Mesenchymal stem cell (in vitro differentiated cells and primary cell): ENCODE measurements at regions not wholly inside any gene's neighbourhood (a gene's known extent, or its start where the extent isn't known, plus 50 kb on each side); places are given as distances from the start of the nearest gene placed in this dataset.
A peak's percentile ranks its signal among the peaks of the same experiment; 100 is the strongest.

Source experiments
- DNase-seq: peaks from one replicate; pipeline ENCODE4 v3.0.0-alpha.2; 2013
- H2AFZ ChIP-seq: one replicate; pipeline ENCODE4 v1.6.1; 2013; ENCODE audit warnings: low read depth, mild to moderate bottlenecking, control low read depth, inconsistent platforms, low read length, moderate library complexity
- H2AK5ac ChIP-seq: 2 replicates; pipeline ENCODE4 v1.6.1; 2013; ENCODE audit warnings: low read length, moderate library complexity, mild to moderate bottlenecking, inconsistent platforms; ENCODE audit not compliant: severe bottlenecking
- H2BK120ac ChIP-seq: one replicate; pipeline ENCODE4 v1.6.1; 2013; ENCODE audit warnings: low read depth, mild to moderate bottlenecking, inconsistent platforms, low read length, moderate library complexity
- H2BK12ac ChIP-seq, 2 experiments: one replicate each; pipeline ENCODE4 v1.6.1; 2013; ENCODE audit warnings: inconsistent platforms in 2 of 2, low read length in 2 of 2, mild to moderate bottlenecking in 2 of 2, moderate library complexity in 2 of 2, control low read depth in 1 of 2
- H2BK15ac ChIP-seq: one replicate; pipeline ENCODE4 v1.6.1; 2013; ENCODE audit warnings: mild to moderate bottlenecking, low read depth, inconsistent platforms; ENCODE audit not compliant: poor library complexity, severe bottlenecking
- H2BK5ac ChIP-seq: 2 replicates; pipeline ENCODE4 v1.6.1; 2013; ENCODE audit warnings: low read depth, mild to moderate bottlenecking, low read length, control low read depth, inconsistent platforms; ENCODE audit not compliant: poor library complexity, severe bottlenecking
- H3K14ac ChIP-seq, 2 experiments: one replicate each; pipeline ENCODE4 v1.6.1; 2013; ENCODE audit warnings: inconsistent platforms in 2 of 2, low read length in 2 of 2, control low read depth in 1 of 2, mild to moderate bottlenecking in 1 of 2, moderate library complexity in 1 of 2
- H3K18ac ChIP-seq, 2 experiments: one replicate each; pipeline ENCODE4 v1.6.1; 2013; ENCODE audit warnings: inconsistent platforms in 2 of 2, low read length in 2 of 2, control low read depth in 1 of 2, low read depth in 1 of 2, mild to moderate bottlenecking in 1 of 2
- H3K23ac ChIP-seq, 2 experiments: one replicate each; pipeline ENCODE4 v1.6.1; 2013; ENCODE audit warnings: inconsistent platforms in 2 of 2, low read length in 2 of 2, mild to moderate bottlenecking in 2 of 2, moderate library complexity in 2 of 2, control low read depth in 1 of 2
- H3K27ac ChIP-seq: 2 replicates; pipeline ENCODE4 v1.5.1; 2013; ENCODE audit warnings: mild to moderate bottlenecking, moderate library complexity, low read length, control low read depth, inconsistent platforms; ENCODE audit not compliant: poor library complexity, severe bottlenecking
- H3K27me3 ChIP-seq, 2 experiments: 2 replicates each; pipeline versions ENCODE4 v1.6.1 to v1.7.0; 2013; ENCODE audit warnings: low read length in 2 of 2, mild to moderate bottlenecking in 2 of 2, moderate library complexity in 2 of 2, control low read depth in 1 of 2, inconsistent platforms in 1 of 2; ENCODE audit not compliant: control insufficient read depth in 1 of 2, insufficient read depth in 1 of 2
- H3K36me3 ChIP-seq, 2 experiments: 2 replicates each; pipeline versions ENCODE4 v1.6.1 to v1.7.0; 2013; ENCODE audit warnings: low read length in 2 of 2, control low read depth in 1 of 2, inconsistent platforms in 1 of 2, low read depth in 1 of 2, mild to moderate bottlenecking in 1 of 2; ENCODE audit not compliant: insufficient read depth in 2 of 2, control insufficient read depth in 1 of 2
- H3K4ac ChIP-seq, 2 experiments: one replicate each; pipeline ENCODE4 v1.6.1; 2013; ENCODE audit warnings: inconsistent platforms in 2 of 2, low read length in 2 of 2, mild to moderate bottlenecking in 2 of 2, moderate library complexity in 2 of 2, control low read depth in 1 of 2, low read depth in 1 of 2
- H3K4me1 ChIP-seq: 2 replicates; pipeline ENCODE4 v1.6.1; 2013; ENCODE audit warnings: low read depth, low read length, control low read depth; ENCODE audit not compliant: control insufficient read depth, insufficient read depth
- H3K4me2 ChIP-seq: 2 replicates; pipeline ENCODE4 v1.6.1; 2013; ENCODE audit warnings: low read length, mild to moderate bottlenecking, inconsistent platforms; ENCODE audit not compliant: poor library complexity, severe bottlenecking
- H3K4me3 ChIP-seq, 2 experiments: 2 replicates each; pipeline versions ENCODE4 v1.5.1 to v1.7.0; 2013; ENCODE audit warnings: low read length in 2 of 2, mild to moderate bottlenecking in 2 of 2, control low read depth in 1 of 2, low read depth in 1 of 2; ENCODE audit not compliant: insufficient read depth in 1 of 2
- H3K79me1 ChIP-seq: replicated peaks from 2 replicates; pipeline ENCODE4 v1.6.1; 2013; ENCODE audit warnings: mild to moderate bottlenecking, control low read depth, low read length, inconsistent platforms; ENCODE audit not compliant: poor library complexity, severe bottlenecking
- H3K9ac ChIP-seq: 2 replicates; pipeline ENCODE4 v1.7.0; 2013; ENCODE audit warnings: mild to moderate bottlenecking, low read length, moderate library complexity
- H3K9me3 ChIP-seq: 2 replicates; pipeline ENCODE4 v1.7.0; 2013; ENCODE audit warnings: mild to moderate bottlenecking, low read length; ENCODE audit not compliant: control insufficient read depth
- H4K8ac ChIP-seq: one replicate; pipeline ENCODE4 v1.6.1; 2013; ENCODE audit warnings: inconsistent platforms, mild to moderate bottlenecking, low read length, moderate library complexity
- H4K91ac ChIP-seq: one replicate; pipeline ENCODE4 v1.6.1; 2013; ENCODE audit warnings: mild to moderate bottlenecking, low read length, inconsistent platforms
- WGBS: methylation state at CpG from one replicate; pipeline ENCODE4 v1.1.7; 2013; ENCODE audit warnings: mixed read lengths; 5-methylcytosine and 5-hydroxymethylcytosine counted together

DNA sequence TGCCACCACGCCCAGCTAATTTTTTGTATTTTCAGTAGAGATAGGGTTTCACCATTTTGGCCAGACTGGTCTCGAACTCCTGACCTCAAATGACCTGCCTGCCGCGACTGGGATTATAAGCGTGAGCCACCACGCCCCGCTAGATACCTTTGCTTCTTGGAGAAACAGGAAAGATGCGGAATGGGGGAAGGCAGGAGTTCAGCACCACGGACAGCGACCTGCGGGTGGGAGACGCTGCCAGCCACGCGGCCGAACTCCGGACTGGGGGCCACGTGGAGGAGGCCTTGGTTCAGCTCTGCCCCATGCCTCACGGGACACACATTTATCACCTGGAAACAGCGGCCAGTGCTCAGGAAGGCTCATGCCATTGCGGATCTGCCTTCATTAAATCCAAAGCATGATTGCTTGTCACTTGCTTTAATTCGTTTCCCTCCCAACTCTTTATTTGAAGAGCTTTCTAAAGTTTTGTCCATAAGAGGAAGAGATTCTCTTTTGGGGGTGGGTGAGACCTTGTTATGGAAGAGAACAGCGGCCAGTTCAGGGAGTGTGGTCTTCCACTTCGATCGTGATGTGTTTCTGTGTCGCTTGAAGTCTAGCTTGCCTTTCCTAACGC lies 219.9 kb downstream of the ENGASE start:
- Histone ChIP-seq H3K27ac (no peak overlapping the region), H3K27me3 (peaks cover 0 to 48% of the 10 kb centered on the region in 2 experiments), H2BK120ac (no peak overlapping the region), H3K23ac (no peak overlapping the region), H2BK15ac (no peak overlapping the region), H2BK12ac (no peak overlapping the region), H2AK5ac (no peak overlapping the region), H3K9me3 (no peaks in the 10 kb centered on the region), H2AFZ (no peak overlapping the region), H4K91ac (no peak overlapping the region), H2BK5ac (no peak overlapping the region), H3K18ac (no peak overlapping the region), H3K36me3 (no peaks in the 10 kb centered on the region), H3K9ac (no peak overlapping the region), H3K4me1 (no peaks in the 10 kb centered on the region), H3K4me3 (no peak overlapping the region), H3K4ac (no peak overlapping the region), H3K4me2 (no peak overlapping the region), H3K14ac (no peak overlapping the region), H4K8ac (no peak overlapping the region), H3K79me1 (no peaks in the 10 kb centered on the region)
- DNase-seq, result peak; percentile 13
- WGBS, result 30% methylated on average over 22 of the region's 26 CpGs

DNA sequence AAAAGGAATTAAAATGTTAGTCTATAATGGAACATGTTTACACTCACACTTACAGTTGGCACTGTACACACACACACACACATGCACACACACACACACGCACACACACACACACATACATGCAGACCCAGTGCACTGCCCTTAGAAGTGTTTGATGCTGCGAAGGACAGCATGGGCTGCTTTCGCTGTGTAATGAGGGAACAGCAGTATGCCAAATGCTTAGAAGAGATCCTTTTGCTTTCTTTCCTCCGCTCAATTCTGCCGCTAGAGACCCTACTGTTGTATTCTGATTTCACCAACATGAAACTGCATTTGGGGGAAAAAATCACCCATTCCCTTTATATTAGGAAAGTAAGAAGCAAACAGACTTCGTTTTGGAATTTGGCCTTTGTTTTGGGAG lies 217.9 kb downstream of the ENGASE start:
- Histone ChIP-seq H3K27me3 (peaks cover 0 to 49% of the 10 kb centered on the region in 2 experiments), H3K4ac (no peak overlapping the region), H3K9me3 (no peaks in the 10 kb centered on the region), H2BK12ac (no peak overlapping the region), H3K9ac (no peak overlapping the region), H4K8ac (no peak overlapping the region), H3K23ac (no peak overlapping the region), H3K27ac (no peak overlapping the region), H2BK120ac (no peak overlapping the region), H3K18ac (no peak overlapping the region), H2AK5ac (no peak overlapping the region), H3K4me3 (no peak overlapping the region), H4K91ac (no peak overlapping the region), H3K4me2 (no peak overlapping the region), H2AFZ (no peak overlapping the region), H3K79me1 (no peaks in the 10 kb centered on the region), H3K36me3 (no peaks in the 10 kb centered on the region), H3K4me1 (peaks cover 1% of the 10 kb centered on the region), H3K14ac (no peak overlapping the region), H2BK5ac (no peak overlapping the region), H2BK15ac (no peak overlapping the region)
- WGBS, result 72% methylated on average over 3 of the region's 6 CpGs
- no peak for DNase-seq

DNA sequence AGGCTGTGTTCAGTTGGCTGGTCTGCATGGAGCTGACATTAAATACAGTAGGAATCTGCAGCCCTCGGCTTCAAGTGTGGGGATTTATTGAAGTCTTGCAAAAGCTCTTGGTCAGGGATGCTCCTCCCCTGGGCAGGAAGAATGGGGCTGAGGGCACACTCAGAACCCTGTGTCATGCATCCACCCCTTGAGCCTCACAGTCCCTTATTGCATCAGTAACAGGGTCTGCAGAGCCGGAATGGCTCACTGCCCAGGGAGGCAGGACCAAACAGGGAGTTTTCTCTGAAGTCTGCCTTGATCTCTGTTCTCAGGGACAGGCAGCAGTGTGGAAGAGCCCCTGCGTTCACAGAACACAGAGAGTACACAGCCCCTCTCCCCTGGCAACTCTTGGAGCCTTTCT lies 216.8 kb downstream of the ENGASE start:
- no peak overlapping the region for H4K8ac ChIP-seq
- H2BK5ac ChIP-seq, result no peak overlapping the region
- H2BK12ac ChIP-seq, result no peak overlapping the region
- no peak for DNase-seq
- H2AFZ ChIP-seq, result no peak overlapping the region
- no peak overlapping the region for H3K14ac ChIP-seq
- H2AK5ac ChIP-seq, result no peak overlapping the region
- H3K18ac ChIP-seq, result no peak overlapping the region
- H3K9me3 ChIP-seq, result no peaks in the 10 kb centered on the region
- H2BK120ac ChIP-seq, result no peak overlapping the region
- H3K4me3 ChIP-seq, result no peak overlapping the region
- H2BK15ac ChIP-seq, result no peak overlapping the region
- H3K27ac ChIP-seq, result no peak overlapping the region
- H3K9ac ChIP-seq, result no peak overlapping the region
- no peak overlapping the region for H3K23ac ChIP-seq
- H3K79me1 ChIP-seq, result no peaks in the 10 kb centered on the region
- peaks cover 1% of the 10 kb centered on the region for H3K4me1 ChIP-seq
- no peaks in the 10 kb centered on the region for H3K36me3 ChIP-seq
- H3K4ac ChIP-seq, result no peak overlapping the region
- H3K4me2 ChIP-seq, result no peak overlapping the region
- WGBS, result 59% methylated on average over 3 of the region's 3 CpGs
- peaks cover 5 to 54% of the 10 kb centered on the region in 2 experiments for H3K27me3 ChIP-seq
- no peak overlapping the region for H4K91ac ChIP-seq

DNA sequence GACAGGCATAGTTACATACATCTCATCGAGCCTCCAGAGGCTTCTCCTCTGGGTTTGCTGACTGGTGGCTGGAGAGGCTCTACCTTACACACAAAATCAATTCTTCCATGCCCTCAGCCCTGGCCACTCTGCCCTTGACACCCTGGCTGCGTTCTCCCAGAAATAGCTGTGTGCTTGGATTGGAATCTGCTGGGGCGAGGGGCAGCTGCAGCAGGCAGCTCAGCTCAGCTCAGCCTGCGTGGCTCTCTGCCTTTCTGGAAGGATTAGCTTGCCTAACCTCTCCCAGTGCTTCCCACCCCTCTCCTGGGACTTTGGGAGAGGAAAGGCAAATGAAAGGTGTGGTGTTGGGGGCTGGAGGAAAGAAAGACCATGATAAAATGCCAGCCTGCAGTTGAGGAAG lies 216.1 kb downstream of the ENGASE start:
- Histone ChIP-seq H3K9ac (no peak overlapping the region), H3K79me1 (no peaks in the 10 kb centered on the region), H4K91ac (no peak overlapping the region), H3K4me2 (no peak overlapping the region), H3K36me3 (no peaks in the 10 kb centered on the region), H3K27ac (no peak overlapping the region), H2AK5ac (no peak overlapping the region), H2BK12ac (no peak overlapping the region), H2BK5ac (no peak overlapping the region), H3K18ac (no peak overlapping the region), H3K9me3 (no peaks in the 10 kb centered on the region), H3K14ac (no peak overlapping the region), H3K4me3 (no peak overlapping the region), H4K8ac (no peak overlapping the region), H2AFZ (no peak overlapping the region), H3K23ac (no peak overlapping the region), H3K27me3 (peaks cover 10 to 60% of the 10 kb centered on the region in 2 experiments), H2BK120ac (no peak overlapping the region), H3K4ac (no peak overlapping the region), H3K4me1 (peaks cover 1% of the 10 kb centered on the region), H2BK15ac (no peak overlapping the region)
- WGBS, result 54% methylated on average over 3 of the region's 4 CpGs
- DNase-seq, result no peak
